HEK293 (cell line): ENCODE measurements at regions not wholly inside any gene's neighbourhood (a gene's known extent, or its start where the extent isn't known, plus 50 kb on each side); places are given as distances from the start of the nearest gene placed in this dataset.
"Not testable (repeated sequence)": the region's sequence is repeated elsewhere in the genome, so short reads cannot be mapped to it uniquely, and the experiment has no call there.

Experiments
- CTCF ChIA-PET: fragments of 350-600 bp; formaldehyde crosslinking; extraction: SDS; loops from one replicate; lab custom pipeline; 2021; ENCODE audit warnings: antibody characterized with exemption; lab: Yijun Ruan, JAX
- POLR2A ChIA-PET: fragments of 300-600 bp; formaldehyde crosslinking; extraction: SDS; loops from one replicate; lab custom pipeline; 2020; ENCODE audit warnings: antibody characterized with exemption, inconsistent platforms; lab: Yijun Ruan, JAX
- H3K27ac ChIP-seq: fragments of 200-500 bp; sonication (Bioruptor generic); 2 replicates; pipeline ENCODE4 v1.5.1; 2014; ENCODE audit warnings: low read depth, low read length, control low read depth, inconsistent platforms; ENCODE audit errors: extremely low read depth
- H3K36me3 ChIP-seq, 2 experiments: fragments of 200-500 bp in 1 of 2; sonication (Bioruptor generic) in 1 of 2; 1 replicate in 1 of 2; 2 replicates in 1 of 2; pipeline ENCODE4 v1.5.1; 2014 to 2017; ENCODE audit warnings: inconsistent platforms in 2 of 2, low read length in 2 of 2; ENCODE audit not compliant: control insufficient read depth in 2 of 2, insufficient read depth in 1 of 2
- H3K4me1 ChIP-seq: fragments of 200-500 bp; sonication (Bioruptor generic); 2 replicates; pipeline ENCODE4 v1.5.1; 2014; ENCODE audit warnings: mild to moderate bottlenecking, low read length, inconsistent platforms; ENCODE audit not compliant: control insufficient read depth, insufficient read depth
- H3K4me3 ChIP-seq: 2 replicates; pipeline ENCODE4 v1.5.1; 2011; ENCODE audit warnings: low read depth, mild to moderate bottlenecking, control low read depth, low read length, moderate library complexity
- H3K9me3 ChIP-seq: fragments of 200-500 bp; sonication (Bioruptor generic); 2 replicates; pipeline ENCODE4 v1.5.1; 2014; ENCODE audit warnings: low read depth, low read length, inconsistent platforms; ENCODE audit not compliant: control insufficient read depth, insufficient read depth
- BCL11A ChIP-seq: fragments of 450-650 bp; formaldehyde crosslinking; IDR thresholded peaks from 2 replicates; pipeline ENCODE4 v1.5.1; 2016; ENCODE audit warnings: low read depth, missing biosample characterization, missing genetic modification characterization
- CTCF ChIP-seq: fragments of 450-650 bp; formaldehyde crosslinking; IDR thresholded peaks from 2 replicates; pipeline ENCODE4 v1.5.1; 2016; ENCODE audit warnings: missing biosample characterization, missing genetic modification characterization
- KLF7 ChIP-seq: fragments of 450-650 bp; formaldehyde crosslinking; IDR thresholded peaks from 2 replicates; pipeline ENCODE4 v1.5.1; 2016; ENCODE audit warnings: missing biosample characterization, missing genetic modification characterization, borderline replicate concordance
- SETDB1 ChIP-seq: IDR thresholded peaks from one replicate; pipeline ENCODE4 v1.6.1; 2017; ENCODE audit warnings: mild to moderate bottlenecking, low read length, moderate library complexity, mixed read lengths; ENCODE audit not compliant: insufficient read length
- SP2 ChIP-seq: fragments of 450-650 bp; formaldehyde crosslinking; IDR thresholded peaks from 2 replicates; pipeline ENCODE4 v1.5.1; 2016; ENCODE audit warnings: missing biosample characterization, missing genetic modification characterization
- TRIM28 ChIP-seq: IDR thresholded peaks from 2 replicates; pipeline ENCODE4 v1.6.1; 2011; ENCODE audit warnings: low read length, control low read depth, borderline replicate concordance
- ZBTB26 ChIP-seq: fragments of 450-650 bp; formaldehyde crosslinking; optimal IDR thresholded peaks from 2 replicates; pipeline ENCODE3; 2016; ENCODE audit warnings: missing biosample characterization, mild to moderate bottlenecking, missing genetic modification characterization
- ZEB2 ChIP-seq: fragments of 450-650 bp; formaldehyde crosslinking; IDR thresholded peaks from 2 replicates; pipeline ENCODE4 v1.5.1; 2016; ENCODE audit warnings: missing biosample characterization, missing genetic modification characterization
- ZNF121 ChIP-seq: fragments of 450-650 bp; formaldehyde crosslinking; IDR thresholded peaks from 2 replicates; pipeline ENCODE4 v1.5.1; 2016; ENCODE audit warnings: missing biosample characterization, missing genetic modification characterization
- ZNF157 ChIP-seq: fragments of 450-650 bp; formaldehyde crosslinking; IDR thresholded peaks from 2 replicates; pipeline ENCODE4 v1.5.1; 2016; ENCODE audit warnings: missing biosample characterization, missing genetic modification characterization
- ZNF175 ChIP-seq: fragments of 450-650 bp; formaldehyde crosslinking; IDR thresholded peaks from 2 replicates; pipeline ENCODE4 v1.5.1; 2016; ENCODE audit warnings: missing biosample characterization, missing genetic modification characterization
- ZNF223 ChIP-seq: fragments of 450-650 bp; formaldehyde crosslinking; IDR thresholded peaks from 2 replicates; pipeline ENCODE4 v1.5.1; 2016; ENCODE audit warnings: missing biosample characterization, missing genetic modification characterization
- ZNF292 ChIP-seq: fragments of 450-650 bp; formaldehyde crosslinking; IDR thresholded peaks from 2 replicates; pipeline ENCODE4 v1.5.1; 2016; ENCODE audit warnings: low read depth, missing biosample characterization, missing genetic modification characterization, borderline replicate concordance
- ZNF350 ChIP-seq: fragments of 450-650 bp; formaldehyde crosslinking; IDR thresholded peaks from 2 replicates; pipeline ENCODE4 v1.5.0; 2017; ENCODE audit warnings: missing biosample characterization, mild to moderate bottlenecking, missing genetic modification characterization
- ZNF366 ChIP-seq: fragments of 450-650 bp; formaldehyde crosslinking; conservative IDR thresholded peaks from 2 replicates; pipeline ENCODE4 v1.5.1; 2016; ENCODE audit warnings: missing biosample characterization, missing genetic modification characterization
- ZNF394 ChIP-seq: fragments of 450-650 bp; formaldehyde crosslinking; IDR thresholded peaks from 2 replicates; pipeline ENCODE4 v1.5.1; 2016; ENCODE audit warnings: missing biosample characterization, missing genetic modification characterization, mild to moderate bottlenecking, moderate library complexity, borderline replicate concordance
- ZNF404 ChIP-seq: fragments of 450-650 bp; formaldehyde crosslinking; IDR thresholded peaks from 2 replicates; pipeline ENCODE4 v1.5.1; 2017; ENCODE audit warnings: missing biosample characterization, missing genetic modification characterization
- ZNF558 ChIP-seq: fragments of 450-650 bp; formaldehyde crosslinking; IDR thresholded peaks from 2 replicates; pipeline ENCODE4 v1.5.1; 2016; ENCODE audit warnings: missing biosample characterization, missing genetic modification characterization
- ZNF701 ChIP-seq: fragments of 450-650 bp; formaldehyde crosslinking; IDR thresholded peaks from 2 replicates; pipeline ENCODE4 v1.5.1; 2016; ENCODE audit warnings: missing biosample characterization, missing genetic modification characterization
- ZNF704 ChIP-seq: fragments of 450-650 bp; formaldehyde crosslinking; IDR thresholded peaks from 2 replicates; pipeline ENCODE4 v1.5.1; 2016; ENCODE audit warnings: missing biosample characterization, missing genetic modification characterization
- ZNF777 ChIP-seq: fragments of 450-650 bp; formaldehyde crosslinking; IDR thresholded peaks from 2 replicates; pipeline ENCODE4 v1.5.1; 2017; ENCODE audit warnings: missing biosample characterization, missing genetic modification characterization, borderline replicate concordance
- ZNF837 ChIP-seq: fragments of 450-650 bp; formaldehyde crosslinking; IDR thresholded peaks from 2 replicates; pipeline ENCODE4 v1.5.1; 2016; ENCODE audit warnings: missing biosample characterization, missing genetic modification characterization

- no peak for TF ChIP-seq ZBTB26 (tag by site-specific recombination)
- TF ChIP-seq SP2 (tag by site-specific recombination) = no peak
- no peak for TF ChIP-seq ZNF704 (tag by site-specific recombination)
- TF ChIP-seq ZNF837 (tag by site-specific recombination) = no peak
- TF ChIP-seq ZNF558 (tag by site-specific recombination) = no peak
Observed at GRCh38 chr2:49306925-49307324, 152.6 kb upstream of the FSHR start (continued).

GRCh38 chr2:49298693-49299092 is 144.4 kb upstream of the FSHR start:
- H3K4me3 ChIP-seq, H3K9me3 ChIP-seq, POLR2A ChIA-PET, CTCF ChIA-PET, H3K4me1 ChIP-seq, H3K36me3 ChIP-seq, H3K27ac ChIP-seq: not testable (repeated sequence)

GRCh38 chr2:49298230-49298629 is 143.9 kb upstream of the FSHR start:
- CTCF ChIA-PET = no interaction called here
- POLR2A ChIA-PET = no interaction called here
- TF ChIP-seq ZBTB26 (tag by site-specific recombination) (no peak), ZNF404 (tag by site-specific recombination) (no peak), ZNF292 (no peak), ZNF157 (tag by site-specific recombination) (no peak), ZNF558 (tag by site-specific recombination) (no peak), SETDB1 (no peak), ZNF223 (tag by site-specific recombination) (no peak), ZNF394 (tag by site-specific recombination) (no peak), ZNF777 (tag by site-specific recombination) (no peak), KLF7 (tag by site-specific recombination) (no peak), BCL11A (tag by site-specific recombination) (no peak), ZNF701 (tag by site-specific recombination) (no peak), ZNF175 (tag by site-specific recombination) (no peak), TRIM28 (no peak)
- no peak overlapping the region for H3K27ac ChIP-seq
- H3K4me1 ChIP-seq = no peaks in the 10 kb centered on the region
- H3K9me3 ChIP-seq = no peaks in the 10 kb centered on the region
- H3K4me3 ChIP-seq = no peak overlapping the region
- H3K36me3 ChIP-seq = no peaks in the 10 kb centered on the region

- no peaks in the 10 kb centered on the region for H3K4me1 ChIP-seq
- TF ChIP-seq ZNF121 (tag by site-specific recombination) (no peak), BCL11A (tag by site-specific recombination) (no peak), ZNF366 (no peak), CTCF (tag by site-specific recombination) (no peak), ZEB2 (tag by site-specific recombination) (no peak), ZNF350 (tag by site-specific recombination) (no peak)
Observed at GRCh38 chr2:49296107-49296867, 142.0 kb upstream of the FSHR start.

More at GRCh38 chr2:49296107-49296867, 142.0 kb upstream of the FSHR start:
- Histone ChIP-seq H3K4me3 (no peak overlapping the region), H3K36me3 (no peaks in the 10 kb centered on the region), H3K27ac (no peak overlapping the region), H3K9me3 (no peaks in the 10 kb centered on the region)
- POLR2A ChIA-PET = no interaction called here
- CTCF ChIA-PET = no interaction called here
